ENCODE measurements at regions not wholly inside any gene's neighbourhood (a gene's known extent, or its start where the extent isn't known, plus 50 kb on each side); places are given as distances from the start of the nearest gene placed in this dataset.
"Not testable (repeated sequence)": the region's sequence is repeated elsewhere in the genome, so short reads cannot be mapped to it uniquely, and the experiment has no call there.

DNA sequence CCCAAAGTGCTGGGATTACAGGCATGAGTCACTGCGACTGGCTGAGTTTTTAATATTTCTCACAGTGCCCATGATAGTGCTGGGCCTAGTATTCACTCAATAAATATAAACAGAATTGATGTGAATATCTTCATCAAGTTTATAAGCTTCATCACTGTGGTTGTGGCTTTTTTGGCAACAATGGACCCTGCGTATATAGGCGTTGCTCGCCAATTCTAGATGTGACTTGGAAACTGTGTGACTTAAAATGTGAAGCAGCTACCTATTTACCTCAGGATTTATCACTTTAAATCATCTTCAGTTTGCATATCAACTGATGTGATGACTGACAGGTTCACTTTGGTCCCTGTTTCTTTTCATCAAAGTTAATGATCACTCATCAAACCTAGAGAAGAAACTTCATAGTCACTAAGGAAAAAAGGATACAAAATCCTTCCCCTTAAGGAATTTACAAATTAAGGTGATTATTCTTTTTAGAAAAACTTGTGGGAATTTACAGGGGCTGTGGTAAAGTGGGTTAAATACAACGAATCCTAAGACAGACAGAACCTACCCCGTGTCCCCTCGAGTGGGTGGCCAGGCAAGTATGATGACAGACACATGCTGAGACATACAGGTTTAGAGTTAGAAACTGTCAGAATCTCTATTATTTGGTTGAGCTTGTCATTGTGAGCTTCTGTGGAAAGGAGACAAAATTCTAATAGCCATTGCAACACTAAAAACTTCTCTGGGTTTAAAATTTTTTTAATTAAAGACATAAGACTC, 101.3 kb downstream of the AKAP11 start:
- DNase-seq (ENCODE audit: low read depth): no peak

DNA sequence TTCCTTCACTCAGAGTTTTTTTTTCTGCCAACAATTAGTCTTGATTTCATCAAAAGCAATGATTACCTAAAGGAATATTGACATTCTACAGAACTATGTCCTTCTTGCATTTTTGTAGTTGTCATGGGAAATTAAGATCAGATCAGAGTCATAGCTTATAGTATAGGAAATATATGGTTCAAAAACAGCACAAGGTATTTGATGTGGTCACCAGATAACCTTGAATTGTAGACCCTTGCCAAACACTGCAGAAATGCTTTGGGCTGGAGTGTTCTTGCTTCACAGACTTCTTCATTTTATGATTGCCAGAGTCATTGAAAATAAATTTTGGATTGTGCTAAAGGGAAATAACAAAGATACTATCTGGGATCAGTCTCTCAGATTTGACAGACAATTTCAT, 103.7 kb downstream of the AKAP11 start:
- DNase-seq (ENCODE audit: low read depth): no peak

DNA sequence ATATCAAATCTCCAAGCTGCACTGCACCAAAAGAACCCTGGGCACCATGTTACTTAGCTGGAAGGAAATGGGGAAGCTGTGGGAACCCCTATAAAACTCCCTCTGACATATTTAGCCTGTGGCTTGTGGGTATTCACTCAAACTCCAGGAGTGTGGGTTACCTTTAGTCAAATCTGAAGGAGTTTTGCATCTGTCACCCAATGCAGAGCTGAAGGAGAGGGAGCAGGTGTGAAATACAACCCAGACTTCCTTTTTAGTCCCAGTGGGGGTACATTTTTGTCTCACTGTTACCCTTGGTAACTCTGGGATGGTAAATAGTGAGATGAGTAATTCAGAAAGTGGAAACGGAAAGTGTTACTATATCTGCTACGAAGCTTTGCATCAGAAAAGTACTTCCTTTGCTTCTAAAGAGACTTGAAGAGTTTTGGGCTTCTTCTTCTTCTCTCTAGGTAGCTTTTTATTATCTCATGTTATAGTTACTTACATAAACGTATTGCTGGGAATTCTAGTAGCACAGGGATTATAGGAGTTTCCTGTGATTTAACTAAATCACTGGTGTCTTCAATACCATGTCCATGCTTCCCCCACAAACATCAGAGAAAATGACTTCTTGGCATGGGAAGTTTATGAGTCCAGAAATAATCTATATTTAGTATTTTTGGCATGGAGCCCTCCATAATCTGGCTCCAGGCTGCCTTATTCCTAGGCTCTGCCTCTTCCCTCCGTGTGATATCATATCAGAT, 105.9 kb downstream of the AKAP11 start:
- DNase-seq (ENCODE audit: low read depth): peak; percentile 62

DNA sequence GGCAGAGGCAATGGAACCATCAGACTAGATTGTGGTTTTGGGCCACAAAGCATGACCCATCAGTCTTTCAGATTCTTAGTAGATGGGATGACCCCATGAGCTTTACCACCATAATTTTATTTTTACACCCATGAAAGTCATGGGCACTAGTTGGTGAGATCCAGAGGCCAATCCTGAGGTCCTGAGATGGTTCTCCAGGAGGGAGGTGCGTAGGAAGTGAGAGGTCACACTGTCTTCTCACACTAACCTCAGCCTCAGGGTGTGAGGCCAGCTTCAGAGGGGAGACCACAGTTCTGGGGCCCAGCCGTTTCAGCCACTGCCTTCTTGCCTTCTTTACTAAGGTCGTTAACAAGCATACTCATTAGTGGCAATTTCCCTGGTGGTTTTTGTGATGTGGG, 106.4 kb downstream of the AKAP11 start:
- DNase-seq (ENCODE audit: low read depth): no peak

DNA sequence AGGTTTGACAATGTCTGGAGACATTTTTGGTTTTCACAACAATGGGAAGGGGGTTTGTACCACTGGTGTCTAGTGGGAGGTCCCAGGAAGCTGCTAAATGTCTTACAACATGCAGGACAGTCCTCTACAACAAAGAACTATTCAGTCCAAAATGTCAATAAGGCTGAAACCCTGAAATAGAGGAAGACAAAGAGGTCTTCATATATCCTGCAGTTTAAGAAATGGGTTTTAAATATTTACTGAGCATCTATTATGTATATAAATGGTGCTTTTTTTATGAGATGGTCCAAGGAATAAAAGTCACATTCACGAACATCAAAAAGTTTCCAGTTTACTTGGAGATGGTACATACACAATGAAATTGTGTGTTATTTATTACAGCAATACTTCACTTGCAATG, 107.3 kb downstream of the AKAP11 start:
- DNase-seq (ENCODE audit: low read depth): no peak

DNA sequence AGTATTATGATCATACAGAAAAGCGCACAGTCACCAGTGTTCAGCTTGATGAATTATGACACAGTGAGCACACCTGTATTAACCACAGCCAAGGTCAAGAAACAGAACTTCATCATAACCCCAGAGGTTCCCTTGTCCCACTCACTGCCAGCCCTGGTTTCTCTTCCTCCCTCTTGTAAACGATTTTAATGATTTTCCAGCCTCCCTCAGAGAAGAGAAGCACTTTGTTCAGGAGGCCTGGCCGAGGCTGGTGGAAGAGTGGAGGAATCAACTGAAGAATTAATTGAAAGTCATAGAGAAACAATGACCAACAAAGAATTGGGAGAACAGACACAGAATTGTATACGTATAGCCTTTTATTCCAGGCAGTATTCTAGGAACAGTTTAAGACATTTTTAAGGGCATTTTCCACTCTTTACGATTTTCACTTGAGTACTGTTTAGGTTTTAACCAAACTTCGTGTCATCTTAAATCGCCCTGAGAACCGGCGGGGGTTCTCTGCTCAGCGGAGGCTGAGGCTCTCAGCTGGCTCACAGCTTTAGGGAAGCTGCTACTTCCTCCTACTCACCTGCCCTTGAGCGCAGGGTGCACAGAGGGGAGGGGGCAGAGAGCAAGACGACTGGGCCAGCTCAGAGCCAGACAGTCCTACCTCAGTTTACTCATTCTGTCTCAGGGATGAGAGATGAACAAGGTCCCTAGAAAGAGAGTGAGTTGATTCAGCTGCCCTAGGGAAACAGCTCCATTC, 108.6 kb downstream of the AKAP11 start:
- no peak for DNase-seq (ENCODE audit: low read depth)

DNA sequence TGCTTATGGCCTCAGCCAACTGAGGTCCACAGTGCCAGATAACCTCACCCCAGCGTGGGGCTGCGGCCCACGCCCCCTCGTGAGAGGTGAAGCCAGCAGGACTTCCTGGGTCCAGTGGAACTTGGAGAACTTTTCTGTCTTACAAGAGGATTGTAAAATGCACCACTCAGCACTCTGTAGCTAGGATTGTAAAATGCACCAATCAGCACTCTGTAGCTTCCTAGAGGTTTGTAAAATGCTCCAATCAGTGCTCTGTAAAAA, 109.1 kb downstream of the AKAP11 start:
- DNase-seq (ENCODE audit: low read depth): no peak

DNA sequence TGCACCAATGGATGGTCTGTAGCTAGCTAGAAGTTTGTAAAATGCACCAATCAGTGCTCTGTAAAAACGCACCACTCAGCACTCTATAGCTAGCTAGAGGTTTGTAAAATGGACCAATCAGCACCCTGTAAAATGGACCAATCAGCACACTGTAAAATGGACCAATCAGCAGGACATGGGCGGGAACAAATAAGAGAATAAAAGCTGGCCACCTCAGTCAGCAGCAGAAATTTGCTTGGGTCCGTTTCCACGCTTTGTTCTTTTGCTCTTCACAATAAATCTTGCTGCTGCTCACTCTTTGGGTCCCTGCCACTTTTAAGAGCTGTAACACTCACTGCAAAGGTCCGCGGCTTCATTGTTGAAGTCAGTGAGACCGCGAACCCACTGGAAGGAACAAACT, 109.5 kb downstream of the AKAP11 start:
- DNase-seq (ENCODE audit: low read depth): not testable (repeated sequence)

DNA sequence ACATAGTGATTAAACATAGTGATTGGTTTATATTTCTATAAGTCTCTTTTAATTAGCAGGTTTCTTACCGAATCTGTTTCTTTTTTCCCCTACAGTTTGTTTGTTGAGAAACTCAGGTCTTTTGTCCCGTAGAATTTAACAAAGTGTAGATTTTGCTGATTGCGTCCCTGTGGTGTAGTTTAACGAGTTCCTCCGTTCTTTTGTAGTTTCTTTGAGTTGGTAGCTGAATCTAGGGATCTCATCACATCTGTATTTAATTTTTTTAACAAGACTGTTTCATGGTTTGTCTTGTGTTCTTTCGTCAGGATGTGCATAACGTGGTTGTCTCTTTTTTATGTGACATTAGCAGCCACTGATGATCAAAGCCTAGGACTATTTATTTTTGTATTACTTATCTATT, 111.1 kb downstream of the AKAP11 start:
- no peak for DNase-seq (ENCODE audit: low read depth)

DNA sequence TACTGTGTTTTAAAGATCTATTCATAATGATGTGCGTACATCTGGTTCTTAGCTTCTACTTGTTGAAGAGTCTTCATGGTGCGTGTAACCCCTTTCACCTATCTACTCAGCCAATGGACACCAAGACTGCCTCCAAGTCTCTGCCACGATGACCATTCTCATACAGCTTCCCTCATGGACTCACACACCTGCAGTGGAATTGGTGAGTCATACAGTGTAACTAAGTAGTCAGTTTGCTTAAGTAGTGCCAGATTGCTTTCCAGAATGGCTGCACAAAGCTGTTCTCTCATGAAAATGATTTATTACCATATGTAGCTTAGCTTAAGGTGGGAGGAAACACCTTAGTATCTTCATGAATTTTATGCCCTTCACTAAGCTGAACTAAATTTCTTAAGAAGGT, 112.3 kb downstream of the AKAP11 start:
- DNase-seq (ENCODE audit: low read depth): peak; percentile 28

DNA sequence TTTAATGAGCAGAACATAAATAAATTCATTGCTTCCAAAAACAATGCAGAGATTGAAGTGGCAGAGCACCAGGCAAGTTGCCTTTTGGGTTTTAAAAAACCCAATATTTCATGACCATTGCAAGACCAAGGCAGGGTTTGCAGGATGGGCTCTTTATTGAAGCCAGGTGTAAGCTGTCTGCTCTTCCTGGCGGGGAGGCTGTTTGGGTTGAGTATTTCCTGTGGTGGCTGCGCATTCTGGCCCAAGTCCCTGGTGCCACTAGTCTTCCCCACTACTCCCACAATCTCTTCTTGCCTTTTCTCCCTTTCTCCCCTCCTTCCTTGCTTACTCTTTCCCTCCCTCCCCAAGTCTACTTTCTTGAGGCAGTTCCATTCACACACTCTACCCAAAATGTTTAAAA, 116.4 kb downstream of the AKAP11 start:
- no peak for DNase-seq (ENCODE audit: low read depth)

DNA sequence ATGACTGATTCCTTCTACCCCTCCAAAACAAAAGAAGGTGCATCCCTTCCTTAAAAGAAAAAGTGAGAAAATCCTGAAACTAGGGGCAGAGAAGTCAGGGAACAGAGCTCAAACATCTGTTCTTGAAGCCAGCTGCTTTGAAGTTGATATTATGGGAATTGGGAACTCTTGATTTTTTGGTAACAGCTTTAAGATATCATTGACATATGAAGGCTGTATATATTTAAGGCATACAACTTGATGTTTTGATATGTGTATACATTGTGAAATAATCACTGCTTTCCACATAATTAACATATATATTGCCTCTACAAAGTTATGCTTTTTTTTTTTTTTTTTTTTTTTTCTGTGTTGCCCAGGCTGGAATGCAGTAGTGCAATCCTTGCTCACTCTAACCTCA, 117.1 kb downstream of the AKAP11 start:
- no peak for DNase-seq (ENCODE audit: low read depth)

DNA sequence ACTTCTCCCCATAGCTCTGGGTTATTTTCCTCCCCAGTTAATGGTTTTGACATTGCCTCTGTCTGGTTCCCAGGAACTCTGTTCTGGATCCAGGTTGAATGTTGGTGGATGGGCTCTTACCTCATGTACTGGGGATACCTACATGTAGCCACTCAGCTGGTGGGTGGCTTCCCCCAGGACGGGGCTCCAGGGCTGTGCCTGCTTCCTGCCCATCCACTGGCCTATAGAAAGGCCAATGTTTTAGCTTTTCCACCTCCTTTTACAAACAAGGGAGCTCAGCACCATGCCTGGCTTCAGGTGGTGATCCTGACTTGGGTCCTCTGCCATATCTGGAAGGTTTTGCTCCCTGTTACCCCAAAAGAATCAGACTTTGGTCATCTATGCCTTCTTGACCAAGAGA, 120.2 kb downstream of the AKAP11 start:
- DNase-seq (ENCODE audit: low read depth): no peak

DNA sequence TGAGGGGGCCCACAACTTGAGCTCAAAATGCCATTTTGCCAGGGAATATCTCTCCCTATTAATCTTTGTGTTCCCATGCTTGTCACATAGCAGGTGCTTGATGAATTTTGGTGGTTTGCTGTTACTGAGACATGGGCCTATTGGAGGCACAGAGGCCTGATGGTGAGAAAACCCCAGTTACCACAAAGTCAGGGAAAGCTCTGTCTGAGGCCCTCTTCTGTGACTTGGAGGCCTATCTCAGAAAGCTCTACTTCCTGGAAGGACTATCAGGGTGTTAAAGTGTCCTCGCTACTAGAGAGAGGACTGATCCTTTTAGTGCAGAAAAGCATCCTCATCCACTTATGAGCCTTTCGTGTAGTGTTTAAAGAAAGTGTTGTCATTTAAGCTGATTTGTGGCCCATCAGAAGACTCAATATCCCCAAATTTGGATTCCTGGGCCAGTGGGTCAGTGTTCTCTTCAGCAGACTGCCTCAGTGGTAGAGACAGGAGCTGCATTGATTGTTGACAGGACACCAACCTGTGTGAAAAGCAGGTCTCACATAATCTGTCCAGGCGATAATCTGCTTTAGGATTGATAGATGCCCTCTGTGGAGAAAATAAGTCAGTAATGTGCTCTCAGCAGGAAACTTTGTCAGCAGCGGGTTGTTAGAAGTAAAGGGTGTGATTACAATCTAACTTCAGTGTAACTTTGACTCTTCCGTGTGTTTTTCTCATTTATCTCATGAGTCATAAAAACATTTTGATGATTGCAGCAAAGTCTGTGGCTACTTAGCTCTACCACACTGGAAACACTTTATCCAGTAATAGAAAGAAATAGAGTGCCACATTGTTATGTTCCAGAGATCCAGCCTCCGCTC, 121.0 kb downstream of the AKAP11 start:
- no peak for DNase-seq (ENCODE audit: low read depth)

DNA sequence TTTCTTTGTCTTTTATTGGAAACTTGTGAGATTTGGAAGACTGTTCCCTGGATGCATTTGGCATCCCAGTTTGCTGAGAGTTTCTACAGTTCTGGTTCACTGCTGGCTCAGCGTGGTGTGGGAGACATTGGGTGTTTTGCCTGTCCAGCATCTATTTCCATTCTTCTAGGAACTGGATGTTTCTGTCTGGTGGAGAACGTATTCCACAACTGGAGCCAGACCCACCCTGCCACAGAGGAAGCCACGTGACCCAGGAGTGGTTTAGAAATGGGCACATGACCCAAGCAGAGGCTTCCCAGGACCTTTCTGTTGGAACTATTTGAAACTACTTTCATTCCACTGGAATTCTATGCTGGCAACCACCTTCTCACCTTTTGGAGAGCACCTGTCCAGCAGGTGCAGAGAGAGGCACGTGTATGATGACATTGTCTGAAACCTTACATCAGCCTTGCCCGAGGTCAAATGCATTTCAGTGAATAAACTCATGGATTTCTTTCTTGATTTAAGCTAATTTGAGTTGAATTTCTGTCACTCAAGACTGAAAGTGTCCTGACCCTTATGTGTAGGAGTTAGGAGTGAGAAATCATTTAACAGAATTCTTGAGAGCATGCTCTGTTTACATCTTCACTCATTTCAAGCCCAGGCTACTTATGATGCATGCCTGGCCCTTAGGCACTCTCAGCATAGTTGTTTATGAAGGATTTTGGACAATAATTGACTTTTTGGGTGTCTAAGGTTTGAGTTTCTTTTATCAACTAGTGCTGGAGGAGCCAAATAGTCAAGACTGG, 121.8 kb downstream of the AKAP11 start:
- DNase-seq (ENCODE audit: low read depth): no peak

DNA sequence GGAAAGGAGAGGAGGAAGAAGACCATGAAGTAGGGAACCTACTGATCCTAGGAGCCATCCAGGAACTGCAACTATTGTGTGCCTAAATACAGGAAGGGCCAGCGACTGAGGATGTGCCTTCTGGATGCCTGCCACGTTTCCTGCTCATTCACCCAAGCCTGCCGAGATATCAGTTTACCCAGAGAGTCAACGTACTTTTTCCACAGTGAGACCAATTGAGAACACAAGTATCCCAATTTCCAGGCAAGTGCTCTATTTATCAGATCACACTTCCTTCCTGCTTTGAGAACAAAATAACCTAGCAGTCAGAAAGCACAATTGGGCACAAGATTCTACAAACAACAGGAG, 122.4 kb downstream of the AKAP11 start:
- DNase-seq (ENCODE audit: low read depth): no peak

DNA sequence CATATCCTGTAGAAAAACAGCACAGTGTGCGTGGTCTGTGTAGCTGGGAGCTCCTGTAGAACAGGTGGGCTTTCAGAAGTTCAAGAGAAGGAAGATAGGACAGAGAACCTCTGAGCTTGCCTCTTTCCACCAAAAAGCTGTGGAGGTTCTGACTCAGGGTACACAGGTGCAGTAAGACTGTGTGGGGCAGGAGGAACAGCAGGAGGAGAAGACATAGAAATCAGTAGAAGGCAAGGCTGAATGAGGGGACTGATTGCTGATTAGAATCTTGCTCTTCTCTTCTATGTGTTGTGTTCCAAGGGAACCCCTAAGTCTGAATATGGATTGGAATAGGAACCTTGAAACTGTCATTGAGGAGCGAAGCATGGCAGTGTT, 122.7 kb downstream of the AKAP11 start:
- no peak for DNase-seq (ENCODE audit: low read depth)

DNA sequence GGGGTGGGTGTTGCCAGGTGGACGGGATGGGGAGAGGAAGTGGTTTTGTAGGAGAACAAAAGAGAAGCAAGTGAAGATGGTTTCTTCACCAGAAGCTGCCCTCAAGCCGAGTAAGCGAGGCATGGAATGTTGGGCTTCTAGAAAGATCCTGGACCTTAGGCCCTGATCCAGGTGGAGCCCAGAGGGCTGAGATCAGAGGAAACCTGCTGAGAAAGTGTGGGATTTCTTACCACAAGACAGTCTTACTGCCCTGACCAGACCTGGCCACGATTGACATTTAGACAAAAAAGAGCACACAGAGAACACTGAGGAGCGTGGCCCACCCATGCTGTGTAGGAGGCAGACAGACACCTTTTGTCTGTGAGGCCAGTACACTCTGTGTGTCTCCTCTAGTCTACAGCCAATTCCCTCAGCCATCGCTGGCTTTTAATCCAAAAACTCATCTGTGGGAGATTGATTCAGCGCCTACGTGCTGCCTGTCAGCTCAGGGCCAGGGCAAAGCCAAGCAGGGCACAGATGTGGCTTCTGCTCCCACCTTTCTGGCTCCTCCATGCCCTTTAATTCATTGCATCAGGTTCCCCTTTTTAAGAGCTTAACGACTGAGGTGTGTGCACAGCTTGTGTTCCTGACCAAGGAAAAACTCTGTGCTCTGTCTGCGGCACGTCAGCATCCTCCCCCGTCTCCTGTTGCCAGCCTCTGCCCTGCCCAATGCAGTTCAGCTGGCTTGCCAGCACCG, 123.3 kb downstream of the AKAP11 start:
- no peak for DNase-seq (ENCODE audit: low read depth)

DNA sequence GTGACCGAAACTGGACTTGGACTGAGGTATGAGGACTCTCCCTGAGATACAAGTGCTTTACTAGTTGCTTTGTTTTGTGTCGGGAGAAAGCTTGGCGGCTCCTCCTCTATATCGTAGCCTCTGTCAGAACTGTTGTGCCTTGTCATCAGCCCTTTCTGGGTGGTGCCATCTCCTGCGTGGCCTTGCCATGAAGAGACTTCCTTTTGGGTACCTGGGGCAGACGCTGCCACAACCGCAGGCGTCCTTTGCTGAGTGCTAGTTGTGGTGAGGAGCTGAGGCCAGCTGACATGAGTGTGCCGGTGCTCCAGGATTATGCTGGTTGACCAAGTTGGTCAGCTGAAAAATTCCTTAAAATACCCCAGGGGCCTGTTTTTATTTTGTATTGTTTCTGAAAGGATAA, 124.5 kb downstream of the AKAP11 start:
- peak; percentile 21 for DNase-seq (ENCODE audit: low read depth)

DNA sequence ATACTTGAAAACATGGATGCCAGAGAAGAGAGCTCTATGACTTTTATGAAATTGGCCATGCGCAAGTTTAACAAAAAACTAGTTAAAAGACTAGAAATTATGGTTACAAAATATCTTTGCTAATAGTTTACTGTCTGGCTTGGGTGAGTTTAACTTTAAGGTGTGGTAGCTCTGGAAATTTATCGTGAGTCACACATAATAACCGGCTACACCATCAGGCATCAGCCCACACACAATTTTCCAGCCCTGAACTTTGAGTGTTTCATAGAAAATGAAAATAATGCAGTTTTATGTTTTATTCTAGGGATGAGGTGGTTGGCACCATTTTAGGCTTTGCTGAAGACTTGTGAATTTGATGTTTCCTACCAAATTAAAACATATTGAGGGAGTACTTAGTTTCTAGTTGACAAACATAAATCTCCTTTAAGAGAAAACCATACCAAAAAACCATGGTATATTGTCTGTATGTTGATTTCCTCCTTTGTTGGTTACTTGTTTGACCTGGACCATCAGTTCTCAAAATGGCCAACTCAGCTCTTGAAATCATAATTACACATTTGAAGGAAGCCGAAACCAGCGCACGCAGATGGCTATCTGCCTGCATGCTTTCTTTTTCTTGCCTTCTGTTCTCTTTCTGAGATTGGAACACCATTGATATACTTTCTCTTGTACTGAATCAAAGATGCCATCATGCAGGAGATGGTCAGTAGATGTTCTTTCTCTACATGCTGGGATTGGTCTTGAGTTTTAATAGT, 125.1 kb downstream of the AKAP11 start:
- DNase-seq (ENCODE audit: low read depth): no peak
